ENCODE measurements at regions not wholly inside any gene's neighbourhood (a gene's known extent, or its start where the extent isn't known, plus 50 kb on each side); places are given as distances from the start of the nearest gene placed in this dataset.

GRCh38 chr1:30819244-30819571 lies 61.6 kb upstream of the LAPTM5 start:
- TF ChIP-seq CTCF (IDR thresholded peaks at IDR 0.05) (no peak), POLR2A (IDR thresholded peaks at IDR 0.05) (no peak)

Data from tibial nerve (tissue), 3 donors.